HG03520 (cell line): ENCODE measurements at regions not wholly inside any gene's neighbourhood (a gene's known extent, or its start where the extent isn't known, plus 50 kb on each side); places are given as distances from the start of the nearest gene placed in this dataset.

Experiments used
- ATAC-seq: cut with Tn5 transposase; IDR thresholded peaks from one replicate; pipeline ENCODE4 v1.9.1; 2021; ENCODE audit warnings: mild to moderate bottlenecking, moderate library complexity; ENCODE audit not compliant: unreplicated experiment

DNA sequence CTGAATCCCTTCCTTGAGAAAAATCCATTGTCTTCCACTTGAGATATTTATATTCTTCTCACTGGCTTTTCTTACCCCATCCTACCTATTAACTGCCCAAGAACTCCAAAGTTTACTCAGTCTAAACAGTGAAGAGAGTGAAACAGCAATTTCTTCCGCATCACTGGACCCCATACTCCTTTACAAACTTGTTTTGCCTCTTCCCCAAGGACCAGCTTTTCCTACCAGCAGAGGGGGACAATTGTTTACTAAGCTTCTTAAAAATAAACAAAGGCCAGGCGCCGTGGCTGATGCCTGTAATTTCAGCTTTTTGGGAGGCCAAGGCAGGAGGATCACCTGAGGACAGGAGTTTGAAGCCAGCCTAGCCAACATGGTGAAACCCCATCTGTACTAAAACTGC lies 52.0 kb downstream of the LRATD1 start:
- no peak for ATAC-seq

DNA sequence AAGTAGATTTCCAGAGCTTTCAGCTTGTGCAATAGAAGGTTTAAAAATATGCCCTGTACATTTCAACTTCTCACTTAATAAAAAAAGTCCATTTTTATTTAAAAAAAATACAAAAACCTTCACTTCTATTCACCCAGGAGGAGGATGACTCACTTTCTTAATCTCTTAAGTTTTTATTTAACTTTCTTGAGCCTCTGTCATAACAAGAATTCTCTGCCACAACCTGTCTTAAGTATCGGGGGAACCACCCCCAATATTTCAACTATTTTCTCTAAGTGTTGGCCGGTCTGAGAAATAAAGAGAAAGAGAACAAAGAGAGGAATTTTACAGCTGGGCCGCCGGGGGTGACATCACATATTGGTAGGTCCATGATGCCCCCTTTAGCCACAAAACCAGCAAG lies 58.4 kb downstream of the LRATD1 start:
- no peak for ATAC-seq

DNA sequence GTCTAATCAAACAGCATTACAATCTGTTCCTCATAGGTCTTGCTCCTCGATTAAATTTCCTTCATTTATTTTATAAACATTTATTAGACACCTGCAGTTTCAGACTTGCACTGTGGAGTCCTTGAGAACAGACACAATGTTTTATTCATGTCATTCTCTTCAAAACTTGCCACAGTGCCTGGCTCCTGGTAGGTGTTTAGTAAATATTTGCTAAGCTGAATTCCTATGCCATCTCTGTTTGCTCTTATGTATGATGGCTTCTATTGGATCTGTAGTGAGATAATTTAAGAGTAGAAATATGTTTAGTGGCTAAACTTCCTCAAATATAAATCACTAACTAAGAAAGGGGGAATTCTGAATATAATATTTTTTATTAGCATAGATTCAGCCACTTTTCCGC lies 61.4 kb downstream of the LRATD1 start:
- no peak for ATAC-seq

DNA sequence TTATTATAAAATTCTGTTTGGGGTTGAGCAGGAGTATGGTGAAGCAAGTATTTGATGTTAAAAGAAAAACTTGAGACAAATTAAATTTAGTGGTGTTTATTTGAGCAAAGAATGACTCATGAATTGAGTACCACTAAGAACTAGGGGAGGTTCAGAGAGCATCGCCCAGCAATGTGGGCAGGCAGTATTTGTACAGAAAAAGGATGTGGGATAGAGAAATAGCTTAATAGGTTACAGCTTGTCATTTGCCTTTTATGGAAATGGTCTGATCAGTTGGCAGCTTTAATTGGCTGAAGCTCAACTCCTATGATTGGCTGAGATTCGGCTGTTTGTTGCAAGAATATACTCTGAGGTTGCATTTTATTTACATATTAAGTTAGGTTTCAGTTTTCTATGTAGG lies 68.2 kb downstream of the LRATD1 start:
- ATAC-seq: no peak

DNA sequence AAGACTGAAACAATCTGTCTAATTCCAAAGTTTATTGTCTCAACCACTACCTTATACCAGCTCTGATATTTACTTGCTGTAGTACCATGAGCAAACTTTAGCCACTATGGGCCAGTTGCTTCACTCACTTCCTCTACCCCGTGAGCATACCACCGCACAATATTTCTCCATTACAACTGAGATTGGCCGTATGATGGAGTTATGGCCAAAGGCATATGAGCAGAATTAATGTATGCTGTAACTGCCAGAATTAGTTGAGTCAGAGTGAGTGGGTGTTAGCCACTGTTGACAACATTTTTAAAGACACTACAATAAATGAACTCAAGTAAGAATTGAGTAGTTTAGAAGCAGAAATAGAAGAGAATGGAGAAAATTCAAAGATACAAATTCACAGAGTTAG lies 69.7 kb downstream of the LRATD1 start:
- no peak for ATAC-seq

DNA sequence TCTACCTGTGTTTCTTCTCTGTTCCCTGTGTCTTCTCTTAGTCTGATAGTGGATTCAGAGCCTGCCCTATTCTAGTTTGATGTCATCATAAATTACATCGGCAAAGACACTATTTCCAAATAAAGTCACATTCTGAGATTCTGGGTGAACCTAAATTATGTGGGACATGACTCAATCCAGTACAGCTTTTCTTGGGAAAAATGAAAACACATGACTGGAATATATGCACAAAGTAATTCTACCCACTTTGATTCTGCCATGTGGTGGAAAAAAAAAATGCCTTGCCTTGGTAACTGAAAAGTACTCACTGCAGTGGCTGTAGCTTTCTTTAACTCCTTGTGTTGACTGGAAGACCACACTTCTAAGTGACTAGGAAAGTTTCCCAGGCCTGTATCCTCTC lies 73.7 kb downstream of the LRATD1 start:
- no peak for ATAC-seq

DNA sequence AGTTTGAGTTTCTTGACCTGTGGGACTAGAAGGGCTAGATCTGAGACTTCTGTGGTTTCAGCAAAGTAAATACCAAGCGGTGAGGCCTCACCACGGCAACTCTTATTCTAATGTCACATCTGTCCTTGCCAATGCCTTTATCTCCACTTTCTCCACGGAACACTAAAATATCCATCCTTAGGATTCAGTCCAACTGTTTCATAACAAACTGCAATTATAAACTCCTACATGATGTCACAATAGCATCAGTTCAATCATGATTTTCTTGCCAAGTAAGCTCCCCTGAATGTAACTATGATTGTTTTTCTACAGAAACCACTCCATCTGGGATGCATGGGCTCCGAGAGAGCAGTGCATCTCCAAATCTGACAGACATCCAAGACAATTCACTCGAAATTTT lies 79.6 kb downstream of the LRATD1 start:
- ATAC-seq: no peak

DNA sequence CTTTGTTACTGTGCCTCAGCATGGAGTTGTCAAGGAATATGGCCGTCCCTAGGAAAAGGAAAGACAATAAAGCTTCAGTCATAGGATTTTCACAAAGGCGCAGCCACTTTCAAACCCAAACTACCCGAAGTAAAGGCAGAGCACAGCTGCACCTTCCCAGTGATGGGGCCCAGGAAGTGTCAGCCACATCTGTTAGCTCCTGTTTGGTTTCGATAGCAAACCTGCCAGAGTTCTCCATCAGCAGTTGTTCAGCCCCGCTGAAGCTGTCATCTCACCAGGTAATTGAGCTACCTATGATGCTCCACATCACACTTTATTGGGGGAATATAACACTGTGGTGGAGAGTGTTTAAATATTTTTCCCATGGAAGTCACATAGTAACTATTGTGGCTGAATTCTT lies 80.7 kb downstream of the LRATD1 start:
- no peak for ATAC-seq

DNA sequence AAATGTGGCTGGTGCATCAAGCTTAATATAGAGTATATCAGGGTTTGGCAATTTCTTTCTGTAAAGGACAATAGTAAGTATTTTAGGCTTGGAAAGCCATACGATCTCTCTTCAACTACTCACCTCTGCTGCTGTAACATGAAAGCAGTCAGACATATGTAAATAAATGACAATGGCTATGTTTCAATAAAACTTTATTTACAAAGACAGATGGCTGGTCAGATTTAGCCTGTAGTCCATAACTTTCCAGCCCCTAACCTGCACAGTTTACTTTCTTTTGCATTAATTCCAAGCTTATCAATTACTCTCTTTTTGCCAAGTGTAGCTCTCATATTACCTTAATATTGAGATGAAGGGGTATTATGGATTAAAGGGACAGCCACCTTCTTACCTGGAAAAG lies 83.1 kb downstream of the LRATD1 start:
- no peak for ATAC-seq

DNA sequence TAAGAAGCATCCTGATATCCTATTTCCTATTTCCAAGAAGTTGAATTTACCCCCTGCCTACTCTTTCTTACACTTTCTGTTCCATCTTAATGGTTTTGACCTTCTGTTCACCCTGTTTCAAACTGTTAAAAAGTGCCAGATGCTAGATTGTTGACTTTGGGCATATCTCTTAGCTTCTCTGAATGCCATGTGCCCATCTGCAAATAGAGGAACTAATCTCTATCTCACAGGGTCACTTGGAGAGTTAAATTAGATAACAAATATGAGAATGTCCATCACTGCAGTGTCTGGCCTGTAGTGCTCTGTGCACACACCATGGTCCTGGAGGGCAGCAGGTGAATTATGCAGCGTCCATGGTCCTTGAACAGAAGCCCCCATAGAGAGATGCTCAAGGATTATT lies 83.8 kb downstream of the LRATD1 start:
- ATAC-seq: no peak

DNA sequence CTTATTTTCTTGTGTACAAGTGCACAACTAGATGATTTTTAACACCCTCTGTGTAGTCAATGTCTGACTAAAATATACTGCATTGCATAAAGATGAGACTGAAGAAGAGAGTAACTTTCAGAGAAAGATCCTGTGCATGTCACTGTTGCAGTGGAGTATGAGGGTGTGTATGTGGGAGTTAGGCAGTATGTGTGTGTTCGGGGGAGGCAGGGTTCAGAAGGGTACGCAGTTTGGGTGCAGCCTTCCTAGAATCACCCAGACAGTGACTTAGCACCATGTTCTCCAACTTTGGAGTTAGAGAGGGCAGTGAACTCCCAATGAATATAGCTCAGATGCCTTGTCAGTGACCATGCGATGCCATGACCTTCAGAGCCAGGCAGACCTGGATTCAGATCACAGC lies 84.6 kb downstream of the LRATD1 start:
- ATAC-seq: no peak

DNA sequence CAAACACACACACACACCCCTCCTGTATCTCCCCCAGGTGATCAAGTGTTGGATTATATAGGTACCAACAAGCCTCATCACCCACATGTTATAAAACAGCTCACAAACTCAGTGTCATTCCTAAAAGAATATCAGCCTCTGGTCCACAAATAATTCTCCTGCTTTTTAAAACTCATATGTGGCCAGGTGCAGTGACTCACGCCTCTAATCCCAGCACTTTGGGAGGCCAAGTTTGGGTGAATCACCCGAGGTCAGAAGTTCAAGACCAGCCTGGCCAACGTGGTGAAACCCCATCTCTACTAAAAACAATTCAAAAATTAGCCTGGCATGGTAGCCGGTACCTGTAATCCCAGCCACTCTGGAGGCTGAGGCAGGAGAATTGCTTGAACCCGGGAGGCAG lies 87.8 kb downstream of the LRATD1 start:
- no peak for ATAC-seq

DNA sequence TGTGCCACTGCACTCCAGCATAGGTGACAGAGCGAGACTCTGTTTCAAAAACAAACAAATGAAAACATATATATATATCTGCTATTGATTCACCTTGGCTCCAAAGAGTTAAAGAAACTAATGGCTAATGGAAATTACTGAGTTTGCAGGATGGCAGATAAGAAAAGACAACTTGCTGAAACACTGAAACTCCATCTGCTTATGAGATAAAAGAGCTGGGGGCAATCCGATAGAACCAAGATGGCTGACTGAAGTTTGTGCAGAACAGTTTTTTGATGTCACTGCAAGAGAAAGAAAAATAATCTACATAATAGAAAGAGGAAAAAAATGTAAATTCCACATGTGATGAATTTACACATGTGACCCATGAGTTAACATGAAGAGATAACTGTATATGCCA lies 88.2 kb downstream of the LRATD1 start:
- no peak for ATAC-seq

DNA sequence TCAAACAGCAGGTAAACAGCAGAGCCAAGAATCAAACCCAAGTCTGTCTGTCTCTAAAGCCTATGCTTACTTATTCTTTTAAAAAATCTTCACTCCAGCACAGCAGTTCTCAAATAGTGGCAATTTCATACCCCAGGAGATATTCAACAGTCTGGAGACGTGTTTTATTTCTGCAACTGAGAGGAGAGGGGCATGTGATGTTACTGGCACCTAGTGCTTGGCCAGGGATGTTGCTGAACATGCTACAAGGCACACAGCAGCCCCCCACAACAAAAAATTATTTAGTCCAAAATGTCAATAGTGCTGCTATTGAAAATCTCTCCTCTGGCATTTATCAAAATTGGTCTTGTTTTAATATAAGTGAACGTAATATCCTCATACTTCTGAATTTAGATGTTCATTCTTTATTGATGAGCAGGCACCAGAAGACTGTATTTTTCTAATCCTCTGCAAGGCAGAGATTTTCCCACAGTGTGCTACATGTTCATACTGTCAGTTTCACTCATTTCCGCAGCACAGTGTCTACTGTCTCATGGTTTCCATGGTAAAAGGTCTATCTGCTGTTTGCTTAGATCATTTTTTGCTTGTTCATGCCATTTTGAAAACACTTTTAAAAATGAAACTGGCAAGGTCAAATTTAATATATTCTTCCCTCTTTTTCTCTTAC lies 90.5 kb downstream of the LRATD1 start:
- no peak for ATAC-seq

DNA sequence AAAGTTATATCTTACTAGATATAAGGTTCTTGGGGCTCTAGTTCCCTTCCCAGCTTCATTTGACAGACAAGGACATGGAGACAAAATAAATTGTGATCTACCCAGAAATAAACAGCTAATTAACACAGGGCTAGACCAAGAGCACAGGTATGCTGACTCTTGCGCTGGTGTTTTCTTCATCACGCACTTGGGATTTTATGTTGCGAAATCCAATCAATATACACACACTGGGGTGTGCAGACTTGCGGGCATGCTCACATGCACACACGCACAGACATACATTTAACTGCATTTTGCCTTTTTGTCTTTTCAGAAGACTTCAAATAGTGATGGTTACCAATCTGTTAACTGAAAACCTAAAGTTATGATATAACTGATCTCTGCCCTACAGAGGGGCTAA lies 91.2 kb downstream of the LRATD1 start:
- ATAC-seq: no peak

DNA sequence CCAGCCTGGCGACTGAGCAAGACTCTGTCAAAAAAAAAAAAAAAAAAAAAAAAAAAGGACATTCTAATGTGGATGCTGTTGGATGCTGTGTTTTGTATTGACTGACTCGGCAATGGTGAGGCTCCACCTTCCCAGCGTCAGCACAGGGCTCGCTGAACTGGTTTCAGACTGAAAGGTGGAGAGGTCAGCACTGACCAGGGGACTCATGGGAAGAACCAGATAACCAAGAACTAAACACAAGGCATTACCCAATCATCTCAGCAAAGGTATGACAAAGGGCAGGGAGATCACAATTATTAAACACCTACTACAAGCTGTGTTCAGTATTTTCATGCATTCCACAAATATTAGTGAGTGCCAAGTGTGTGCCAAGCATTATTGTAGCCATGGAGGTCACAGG lies 103.2 kb downstream of the LRATD1 start:
- ATAC-seq: no peak

DNA sequence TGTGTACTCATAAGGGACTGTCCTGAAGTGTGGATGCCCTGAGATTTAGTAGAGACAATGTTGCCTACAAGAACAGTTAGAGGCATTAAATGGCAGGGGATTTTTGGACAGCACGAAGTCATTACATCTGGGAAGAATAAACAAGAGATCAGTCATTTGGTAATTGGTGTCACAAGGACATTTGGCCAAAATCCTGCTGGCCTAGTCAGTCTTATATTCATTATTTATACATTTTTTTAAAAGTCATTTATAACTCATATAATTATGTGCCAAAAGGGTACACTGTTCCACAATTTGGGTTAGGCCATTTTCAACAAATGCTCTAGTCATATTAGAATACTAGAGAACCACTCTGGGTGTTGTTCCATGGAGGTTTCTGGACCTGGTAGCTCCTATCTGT lies 104.7 kb downstream of the LRATD1 start:
- ATAC-seq: no peak

DNA sequence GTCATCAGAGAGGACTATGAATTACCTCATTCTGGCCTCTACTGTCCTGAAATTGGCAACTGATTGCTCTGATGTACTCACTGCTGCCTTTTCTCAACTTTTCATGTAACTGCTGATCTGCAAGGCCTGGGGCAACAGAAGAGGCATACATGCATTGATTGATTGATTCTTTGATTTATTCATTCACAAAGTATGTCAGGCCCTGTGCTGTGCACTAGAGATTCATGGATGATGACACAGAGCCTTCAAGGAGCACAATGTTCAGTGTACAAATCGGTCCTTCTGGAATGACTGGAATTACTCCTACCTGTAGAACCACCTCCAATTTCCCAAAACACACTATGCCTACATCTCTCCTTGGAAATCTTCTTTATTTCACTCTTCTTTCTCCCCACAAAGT lies 111.3 kb downstream of the LRATD1 start:
- no peak for ATAC-seq

DNA sequence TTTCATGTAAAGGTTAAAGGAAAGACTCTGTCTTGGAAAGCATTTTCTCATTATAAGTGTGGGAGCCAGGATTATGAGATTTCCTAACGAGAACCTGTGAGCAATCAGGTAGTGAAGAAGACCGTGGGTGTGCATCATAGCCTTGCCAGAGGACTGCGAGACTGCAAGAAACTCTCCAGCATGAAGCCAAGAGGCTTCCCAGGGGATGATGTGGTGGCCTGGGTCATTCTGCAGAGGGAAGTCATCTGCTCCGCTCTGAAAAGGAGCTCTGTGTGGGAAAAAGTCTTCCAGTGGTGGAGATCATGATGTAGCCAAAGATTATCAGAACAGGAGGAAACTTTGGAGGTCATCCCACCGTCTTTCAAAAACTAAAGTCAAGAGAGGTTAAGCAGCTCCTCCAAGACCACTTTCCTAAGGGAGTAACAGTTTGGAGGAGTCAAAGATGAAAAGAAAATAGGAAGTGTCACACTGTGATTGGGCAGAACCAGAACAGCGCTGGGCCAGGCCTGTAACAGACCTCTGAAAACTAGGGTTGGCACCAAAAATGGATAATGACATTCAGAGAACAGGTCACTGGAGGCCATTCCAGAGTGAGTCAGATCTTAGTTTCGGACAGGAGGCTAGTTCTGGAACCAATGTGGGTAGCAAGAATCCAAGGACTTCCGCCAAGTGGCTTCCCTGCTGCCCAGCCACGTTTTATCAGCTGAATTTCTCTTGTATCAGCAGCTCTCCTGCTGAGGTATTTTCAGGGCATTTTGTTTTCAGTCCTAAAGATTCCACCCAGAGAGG lies 113.0 kb downstream of the LRATD1 start:
- no peak for ATAC-seq

DNA sequence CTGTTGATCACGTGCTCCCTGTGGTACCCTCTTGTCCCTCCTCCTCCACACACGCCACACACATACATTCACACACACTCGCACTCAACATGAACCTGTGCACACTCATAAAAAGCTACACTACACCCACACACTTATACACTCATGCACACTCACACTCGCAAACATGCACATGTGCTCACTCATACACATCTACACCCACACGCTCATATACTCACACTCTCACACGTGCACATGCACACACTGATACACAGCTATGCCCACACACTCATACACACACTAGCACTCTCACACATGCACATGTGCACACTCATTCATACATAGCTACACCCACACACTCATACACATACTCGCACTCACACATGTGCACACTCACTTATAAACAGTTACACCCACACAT lies 113.6 kb downstream of the LRATD1 start:
- ATAC-seq: no peak

DNA sequence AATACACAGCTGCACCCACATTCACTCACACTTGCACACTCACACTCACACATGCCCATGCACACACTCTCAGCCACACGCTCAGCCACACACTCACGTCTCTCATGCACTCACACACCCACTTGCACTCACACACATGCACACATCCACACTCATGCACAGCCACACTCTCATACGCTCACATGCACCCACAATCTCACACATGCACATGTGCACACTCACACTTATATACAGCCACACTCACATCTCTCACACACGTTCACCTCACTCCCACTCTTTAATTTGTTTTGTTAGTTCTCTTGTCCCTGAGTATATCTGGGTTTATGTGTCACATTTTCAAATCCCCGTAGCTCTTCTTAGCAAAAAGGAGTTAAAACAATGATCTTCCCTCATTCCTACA lies 114.9 kb downstream of the LRATD1 start:
- ATAC-seq: no peak

DNA sequence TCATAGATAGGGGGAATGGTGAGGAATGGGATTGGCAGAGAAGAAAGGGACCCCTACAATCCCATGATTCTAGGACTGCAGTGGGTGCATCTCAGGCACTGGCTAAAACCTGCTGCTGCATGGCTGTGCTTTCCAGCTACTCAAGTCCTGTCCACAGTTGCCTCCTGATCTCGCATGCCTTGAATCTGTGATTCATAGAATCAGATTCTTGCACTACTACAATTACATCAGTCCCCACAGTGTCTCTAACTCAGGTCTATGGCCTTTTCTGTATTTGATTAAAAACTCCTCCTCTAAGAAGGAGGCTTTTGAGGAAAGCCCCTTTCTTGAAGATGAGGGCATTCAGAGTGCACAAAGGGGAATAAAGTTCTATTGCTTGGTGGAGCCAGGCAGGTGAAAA lies 117.4 kb downstream of the LRATD1 start:
- ATAC-seq: no peak

DNA sequence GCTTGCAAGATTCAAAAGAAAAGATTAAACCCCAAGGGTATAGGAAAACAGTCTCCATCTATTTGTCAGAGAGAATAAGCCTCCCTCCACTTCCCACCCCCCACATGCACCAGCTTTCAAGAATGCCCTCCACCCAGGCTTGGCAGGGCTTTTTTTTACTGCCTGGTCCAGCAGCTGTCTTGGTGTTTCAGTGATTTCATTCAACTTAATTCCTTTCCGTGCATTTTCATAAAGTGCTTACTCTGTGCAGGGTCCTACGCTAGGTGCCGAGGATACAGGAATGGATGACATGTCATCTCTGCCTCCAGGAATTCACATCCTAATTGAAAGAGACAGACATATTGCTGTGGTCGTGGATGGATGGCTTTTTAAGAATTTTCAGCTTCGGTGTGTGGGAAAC lies 117.9 kb downstream of the LRATD1 start:
- ATAC-seq: no peak
